ENCODE measurements at regions not wholly inside any gene's neighbourhood (a gene's known extent, or its start where the extent isn't known, plus 50 kb on each side); places are given as distances from the start of the nearest gene placed in this dataset.
"Not testable (repeated sequence)": the region's sequence is repeated elsewhere in the genome, so short reads cannot be mapped to it uniquely, and the experiment has no call there.

DNA sequence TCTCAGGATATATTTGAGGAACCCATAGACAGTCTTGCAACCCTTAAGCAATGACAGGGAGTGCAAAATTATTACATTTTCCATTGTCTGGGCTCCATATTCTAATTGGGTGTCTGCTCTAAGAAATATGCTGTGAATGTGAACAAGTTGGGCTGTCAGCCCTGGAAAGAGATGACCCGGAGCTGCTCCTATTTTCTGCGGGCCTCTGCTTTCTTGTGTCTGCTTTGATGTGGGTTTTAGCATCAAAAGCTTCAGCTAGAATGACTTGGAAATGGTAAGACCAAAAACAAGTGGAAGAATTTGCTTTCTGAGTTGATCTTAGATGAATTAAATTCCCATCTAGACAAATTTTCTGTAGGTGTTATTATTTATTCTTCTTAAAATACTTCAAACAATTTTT, 343.6 kb upstream of the IGFBP3 start:
- H3K4me3 ChIP-seq (ENCODE audit: low read depth, low read length), result no peak overlapping the region
- TF ChIP-seq, protein P1, sequence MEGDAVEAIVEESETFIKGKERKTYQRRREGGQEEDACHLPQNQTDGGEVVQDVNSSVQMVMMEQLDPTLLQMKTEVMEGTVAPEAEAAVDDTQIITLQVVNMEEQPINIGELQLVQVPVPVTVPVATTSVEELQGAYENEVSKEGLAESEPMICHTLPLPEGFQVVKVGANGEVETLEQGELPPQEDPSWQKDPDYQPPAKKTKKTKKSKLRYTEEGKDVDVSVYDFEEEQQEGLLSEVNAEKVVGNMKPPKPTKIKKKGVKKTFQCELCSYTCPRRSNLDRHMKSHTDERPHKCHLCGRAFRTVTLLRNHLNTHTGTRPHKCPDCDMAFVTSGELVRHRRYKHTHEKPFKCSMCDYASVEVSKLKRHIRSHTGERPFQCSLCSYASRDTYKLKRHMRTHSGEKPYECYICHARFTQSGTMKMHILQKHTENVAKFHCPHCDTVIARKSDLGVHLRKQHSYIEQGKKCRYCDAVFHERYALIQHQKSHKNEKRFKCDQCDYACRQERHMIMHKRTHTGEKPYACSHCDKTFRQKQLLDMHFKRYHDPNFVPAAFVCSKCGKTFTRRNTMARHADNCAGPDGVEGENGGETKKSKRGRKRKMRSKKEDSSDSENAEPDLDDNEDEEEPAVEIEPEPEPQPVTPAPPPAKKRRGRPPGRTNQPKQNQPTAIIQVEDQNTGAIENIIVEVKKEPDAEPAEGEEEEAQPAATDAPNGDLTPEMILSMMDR (IDR thresholded peaks at IDR 0.05; ENCODE audit: low read depth, low read length), result no peak

DNA sequence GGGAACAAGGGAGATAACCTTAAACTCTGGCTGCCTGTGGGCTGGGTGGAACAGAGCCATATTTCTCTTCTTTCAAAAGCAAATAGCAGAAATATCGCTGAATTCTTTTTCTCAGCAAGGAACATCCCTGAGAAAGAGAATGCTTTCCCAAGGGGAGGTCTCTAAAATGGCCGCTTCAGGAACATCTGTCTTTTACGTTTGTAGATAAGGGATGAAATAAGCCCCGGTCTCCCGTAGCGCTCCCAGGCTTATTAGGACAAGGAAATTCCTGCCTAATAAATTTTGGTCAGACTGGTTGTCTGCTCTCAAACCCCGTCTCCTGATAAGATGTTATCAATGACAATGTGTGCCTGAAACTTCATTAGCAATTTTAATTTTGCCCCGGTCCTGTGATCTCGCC, 340.6 kb upstream of the IGFBP3 start:
- H3K4me3 ChIP-seq (ENCODE audit: low read depth, low read length), result not testable (repeated sequence)

DNA sequence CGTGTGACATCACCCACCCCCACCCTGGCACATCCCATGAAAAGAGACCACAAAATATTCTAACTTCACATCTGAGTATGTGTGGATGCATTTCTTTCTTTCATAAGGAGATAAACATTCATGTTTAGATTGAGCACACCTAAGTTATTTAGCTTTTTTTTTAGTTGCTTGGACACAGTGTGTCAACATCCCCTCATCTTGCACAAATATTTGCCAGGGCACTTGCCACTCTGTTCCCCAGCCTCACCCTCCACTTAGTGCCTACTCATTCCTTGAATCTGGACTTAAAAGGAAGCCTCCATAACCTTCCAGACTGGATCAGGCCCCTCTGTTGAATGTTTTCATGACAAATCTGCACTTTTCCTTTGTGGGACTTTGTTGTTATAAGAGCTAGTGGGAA, 338.9 kb upstream of the IGFBP3 start:
- TF ChIP-seq, protein P1 (IDR thresholded peaks at IDR 0.05; ENCODE audit: low read depth, low read length), result no peak

DNA sequence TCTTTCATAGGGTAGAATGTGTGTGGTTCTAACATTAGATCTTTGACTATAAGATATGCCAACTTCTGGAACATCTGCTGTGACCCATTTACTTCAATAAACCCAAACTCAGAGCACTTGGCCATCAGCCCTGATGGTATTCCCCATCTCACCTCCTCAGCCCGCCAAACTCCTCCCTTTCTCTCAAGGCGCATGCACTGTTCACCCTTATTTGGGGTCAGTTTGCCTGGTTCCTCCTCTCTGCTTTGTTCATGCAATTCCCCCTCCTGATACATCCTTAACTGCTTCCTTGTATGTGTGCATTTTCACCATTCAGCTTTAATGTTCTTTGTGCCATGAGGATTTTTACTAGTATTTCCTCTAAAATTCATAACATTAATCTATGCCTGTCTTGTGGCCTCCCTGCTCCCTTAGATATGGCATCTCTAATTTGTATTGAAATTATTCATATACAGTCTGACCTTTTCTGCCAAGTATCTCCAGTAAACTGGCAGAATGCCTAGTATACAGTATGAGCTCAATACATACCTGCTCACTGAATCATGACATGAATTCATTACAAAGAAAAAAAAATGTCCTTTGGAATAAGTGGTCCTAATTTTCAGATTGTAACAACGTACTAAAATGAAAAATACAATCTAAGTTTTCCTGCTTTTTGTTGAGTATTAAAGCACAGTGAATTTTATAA, 336.8 kb upstream of the IGFBP3 start:
- TF ChIP-seq, protein P1 (IDR thresholded peaks at IDR 0.05; ENCODE audit: low read depth, low read length), result no peak
- H3K4me3 ChIP-seq (ENCODE audit: low read depth, low read length), result no peak overlapping the region

More for the DNA sequence above, 338.9 kb upstream of the IGFBP3 start:
- no peak overlapping the region for H3K4me3 ChIP-seq (ENCODE audit: low read depth, low read length)

DNA sequence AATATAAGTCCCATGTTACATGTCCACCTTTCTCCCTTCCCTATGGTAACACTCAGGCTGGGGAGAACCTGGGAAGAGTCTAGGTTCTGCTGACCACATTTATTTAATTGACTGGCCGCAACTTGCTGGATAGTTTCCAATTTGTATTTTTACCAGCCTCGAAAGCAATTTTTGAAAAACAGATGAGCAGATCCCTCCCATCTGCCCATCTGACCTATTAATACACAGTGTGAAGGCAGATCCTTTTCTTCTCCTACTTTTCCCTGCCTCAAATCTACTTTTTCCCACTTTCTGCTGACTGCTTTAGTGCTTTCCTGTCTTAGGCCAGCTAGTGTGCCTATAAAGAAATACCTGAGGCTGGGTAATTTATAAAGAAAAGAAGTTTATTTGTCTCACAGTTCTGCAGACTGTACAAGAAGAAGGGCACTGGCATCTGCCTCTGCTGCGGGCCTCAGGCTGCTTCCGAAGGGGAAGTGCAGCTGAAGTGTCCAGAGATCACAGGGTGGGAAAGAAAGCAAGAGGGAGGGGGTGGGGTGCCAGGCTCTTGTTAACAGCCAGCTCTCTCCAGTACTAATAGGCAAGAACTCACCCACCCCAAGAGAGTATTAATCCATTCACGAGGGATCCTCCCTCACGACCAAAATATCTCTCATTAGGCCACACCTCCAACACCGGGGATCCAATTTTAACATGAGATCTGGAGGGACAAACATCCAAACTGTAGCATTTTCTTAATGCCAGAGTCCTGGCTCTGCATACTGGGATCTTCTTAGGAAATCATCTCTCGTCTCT, 336.0 kb upstream of the IGFBP3 start:
- no peak overlapping the region for H3K4me3 ChIP-seq (ENCODE audit: low read depth, low read length)
- TF ChIP-seq, protein P1 (IDR thresholded peaks at IDR 0.05; ENCODE audit: low read depth, low read length), result no peak

DNA sequence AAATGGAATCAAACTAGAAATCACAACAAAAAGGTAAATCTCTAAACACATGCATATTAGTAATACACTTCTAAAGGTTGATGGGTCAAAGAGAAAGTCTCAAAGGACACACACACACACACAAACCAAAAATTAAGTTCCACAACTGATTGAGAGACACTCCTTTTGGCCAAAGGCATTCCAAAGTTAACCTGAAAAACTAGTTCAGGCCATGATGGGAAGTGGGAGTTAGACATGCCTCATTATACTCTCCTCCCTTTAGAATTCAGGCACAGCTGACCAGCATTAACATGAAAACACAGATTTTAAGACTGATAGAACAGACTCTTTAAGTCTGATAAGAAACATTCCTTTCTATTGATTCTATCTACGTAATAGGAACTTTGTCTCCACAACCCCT, 332.4 kb upstream of the IGFBP3 start:
- no peak overlapping the region for H3K4me3 ChIP-seq (ENCODE audit: low read depth, low read length)
- TF ChIP-seq, protein P1 (IDR thresholded peaks at IDR 0.05; ENCODE audit: low read depth, low read length), result no peak

DNA sequence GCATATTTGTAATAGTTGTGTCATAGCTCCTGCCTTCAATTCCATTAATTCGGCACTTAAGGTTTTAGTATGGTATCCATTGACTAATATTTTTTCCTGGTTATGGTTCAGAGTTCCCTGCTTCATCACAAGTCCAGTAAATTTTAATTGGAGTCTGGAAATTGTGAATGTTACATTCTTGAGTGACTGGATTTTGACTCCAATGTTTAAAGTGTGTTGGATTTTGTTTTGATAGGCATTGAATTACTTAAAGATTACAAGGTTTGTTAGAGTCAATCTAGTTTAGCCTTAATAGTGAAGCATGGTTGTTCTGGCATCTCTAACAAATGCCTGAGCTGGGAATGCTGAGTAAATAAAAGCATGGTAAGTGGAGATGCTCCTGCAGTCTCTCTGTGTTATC, 326.6 kb upstream of the IGFBP3 start:
- TF ChIP-seq, protein P1 (IDR thresholded peaks at IDR 0.05; ENCODE audit: low read depth, low read length), result no peak
- no peak overlapping the region for H3K4me3 ChIP-seq (ENCODE audit: low read depth, low read length)

All from WI38 (cell line).